ENCODE measurements at regions not wholly inside any gene's neighbourhood (a gene's known extent, or its start where the extent isn't known, plus 50 kb on each side); places are given as distances from the start of the nearest gene placed in this dataset.

GRCh38 chr9:108167136-108167900 is 677.7 kb upstream of the KLF4 start:
- TF ChIP-seq CTCF (IDR thresholded peaks at IDR 0.05) = no peak
- no peak for DNase-seq
- Histone ChIP-seq H3K36me3 (no peaks in the 10 kb centered on the region), H3K27me3 (peaks cover 0 to 3% (median 0%) of the 10 kb centered on the region in 7 donors), H3K27ac (no peak overlapping the region), H3K4me3 (no peak overlapping the region), H3K9me3 (peaks cover 0 to 4% (median 0%) of the 10 kb centered on the region in 11 donors), H3K4me1 (no peaks in the 10 kb centered on the region)
- WGBS, 2 donors = 50 to 55% methylated on average over 5 of the region's 5 CpGs
- no peak for ATAC-seq
- intact Hi-C loops (cut with DNase I) = loop anchor here in 1 of 10 donors (10.0 kb wide), 1 partner anchor 97 kb away; no protein-coding TSS in a partner anchor

- no peak for ATAC-seq
Observed at GRCh38 chr9:108166519-108166918, 677.0 kb upstream of the KLF4 start.

GRCh38 chr9:108163321-108164005 is 673.9 kb upstream of the KLF4 start:
- intact Hi-C loops (cut with DNase I) = loop anchor here in 2 of 10 donors (5.0 to 10.0 kb wide), 2 partner anchors 101 to 109 kb away; no protein-coding TSS in a partner anchor
- no peak overlapping the region for H3K4me3 ChIP-seq
- WGBS, 2 donors = 86 to 88% methylated on average over 6 of the region's 6 CpGs
- H3K4me1 ChIP-seq = peaks cover 0 to 7% (median 0%) of the 10 kb centered on the region in 9 donors
- no peak for TF ChIP-seq CTCF (IDR thresholded peaks at IDR 0.05)
- no peak overlapping the region for H3K27ac ChIP-seq
- ATAC-seq = no peak
- H3K36me3 ChIP-seq = no peaks in the 10 kb centered on the region
- peaks cover 0 to 8% (median 0%) of the 10 kb centered on the region in 7 donors for H3K27me3 ChIP-seq
- H3K9me3 ChIP-seq = no peaks in the 10 kb centered on the region
- no peak for DNase-seq

More at GRCh38 chr9:108166519-108166918, 677.0 kb upstream of the KLF4 start:
- Histone ChIP-seq H3K4me1 (no peaks in the 10 kb centered on the region), H3K9me3 (no peaks in the 10 kb centered on the region), H3K27me3 (peaks cover 0 to 3% (median 0%) of the 10 kb centered on the region in 7 donors), H3K4me3 (no peak overlapping the region), H3K36me3 (no peaks in the 10 kb centered on the region), H3K27ac (no peak overlapping the region)
- intact Hi-C loops (cut with DNase I) = loop anchor here in 1 of 10 donors (10.0 kb wide), 1 partner anchor 98 kb away; no protein-coding TSS in a partner anchor
- no peak for DNase-seq
- no peak for TF ChIP-seq CTCF (IDR thresholded peaks at IDR 0.05)
- WGBS, 2 donors = 72 to 80% methylated on average over 2 of the region's 2 CpGs

GRCh38 chr9:108162664-108163063 is 673.1 kb upstream of the KLF4 start:
- intact Hi-C loops (cut with DNase I) = loop anchor here in 2 of 10 donors (5.0 to 10.0 kb wide), 2 partner anchors 102 to 110 kb away; no protein-coding TSS in a partner anchor
- H3K27me3 ChIP-seq = peaks cover 0 to 8% (median 0%) of the 10 kb centered on the region in 7 donors
- H3K9me3 ChIP-seq = no peaks in the 10 kb centered on the region
- peaks cover 0 to 10% (median 0%) of the 10 kb centered on the region in 9 donors for H3K4me1 ChIP-seq
- ATAC-seq (no peak), DNase-seq (no peak)
- H3K4me3 ChIP-seq = no peak overlapping the region
- no peak for TF ChIP-seq CTCF (IDR thresholded peaks at IDR 0.05)
- 74 to 81% methylated on average over 1 of the region's 1 CpG for WGBS, 2 donors
- no peaks in the 10 kb centered on the region for H3K36me3 ChIP-seq
- no peak overlapping the region for H3K27ac ChIP-seq

Measured in heart right ventricle (tissue), 16 donors.